Activated naive CD4-positive, alpha-beta T cell treated with anti-CD3 and anti-CD28 coated beads, Interleukin-2, amount 10 ng/mL, durations not matched to agents 7 days and 5 days (primary cell): ENCODE measurements at regions not wholly inside any gene's neighbourhood (a gene's known extent, or its start where the extent isn't known, plus 50 kb on each side); places are given as distances from the start of the nearest gene placed in this dataset.

Source experiments
- CTCF ChIA-PET: fragments of 350-600 bp; sonication (Branson Sonifier 250); formaldehyde crosslinking; loops from one replicate; lab custom pipeline; 2021; ENCODE audit warnings: antibody characterized with exemption; lab: Charles Lee
- DNase-seq: peaks from one replicate; pipeline ENCODE4 v3.0.0-alpha.2; 2020
- H3K27ac Mint-ChIP-seq: one replicate; pipeline ENCODE4 v1.8.0; 2021; ENCODE audit warnings: mild to moderate bottlenecking, moderate library complexity, mixed read lengths
- H3K27me3 Mint-ChIP-seq: one replicate; pipeline ENCODE4 v1.8.0; 2021; ENCODE audit warnings: mild to moderate bottlenecking, mixed read lengths
- H3K36me3 Mint-ChIP-seq: one replicate; pipeline ENCODE4 v1.8.0; 2021; ENCODE audit warnings: mixed read lengths
- H3K4me1 Mint-ChIP-seq: one replicate; pipeline ENCODE4 v1.8.0; 2021; ENCODE audit warnings: mixed read lengths
- H3K4me3 Mint-ChIP-seq: one replicate; pipeline ENCODE4 v1.8.0; 2021; ENCODE audit warnings: mild to moderate bottlenecking, moderate library complexity, mixed read lengths
- H3K9me3 Mint-ChIP-seq: one replicate; pipeline ENCODE4 v1.8.0; 2021; ENCODE audit warnings: mixed read lengths

DNA sequence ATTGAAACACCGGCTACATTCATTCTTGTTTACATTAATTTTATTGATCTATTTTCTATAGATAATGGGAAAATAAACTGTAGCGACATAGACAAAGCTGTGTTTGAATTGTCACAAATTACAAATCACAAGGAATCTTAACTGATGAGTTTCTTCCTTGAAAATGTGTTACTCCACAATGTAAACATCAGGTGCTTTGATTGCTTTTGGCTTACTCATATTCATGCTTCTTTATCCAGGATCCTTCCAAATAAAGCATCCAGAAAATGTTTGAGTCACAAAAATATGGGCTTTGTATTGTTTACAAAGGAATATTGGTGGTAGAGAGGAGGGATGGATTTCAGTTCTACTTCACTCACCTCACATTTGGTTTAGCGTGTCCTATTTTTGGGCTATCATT is 64.0 kb downstream of the BMP2 start:
- Mint-ChIP-seq H3K4me1 (no peaks in the 10 kb centered on the region), H3K27me3 (no peaks in the 10 kb centered on the region), H3K27ac (no peak overlapping the region), H3K4me3 (no peak overlapping the region), H3K36me3 (no peaks in the 10 kb centered on the region), H3K9me3 (no peaks in the 10 kb centered on the region)
- CTCF ChIA-PET: no interaction called here
- no peak for DNase-seq

DNA sequence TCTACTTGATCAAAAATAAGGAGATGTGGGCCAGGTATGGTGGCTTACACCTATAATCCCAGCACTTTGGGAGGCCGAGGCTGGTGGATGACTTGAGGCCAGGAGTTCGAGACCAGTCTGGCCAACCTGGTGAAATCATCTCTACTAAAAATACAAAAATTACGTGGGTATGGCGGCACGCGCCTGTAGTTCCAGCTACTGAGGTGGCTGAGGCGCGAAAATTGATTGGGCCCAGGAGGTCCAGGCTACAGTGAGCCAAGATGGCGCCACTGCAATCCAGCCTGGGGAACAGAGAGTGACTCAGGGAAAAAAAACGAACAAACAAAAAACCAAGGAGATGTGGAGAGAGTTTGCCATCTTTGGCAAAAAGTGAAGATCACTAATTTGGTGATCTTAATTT is 65.3 kb downstream of the BMP2 start:
- Mint-ChIP-seq H3K9me3 (no peaks in the 10 kb centered on the region), H3K4me1 (no peaks in the 10 kb centered on the region), H3K36me3 (no peaks in the 10 kb centered on the region), H3K27me3 (no peaks in the 10 kb centered on the region), H3K27ac (no peak overlapping the region), H3K4me3 (no peak overlapping the region)
- DNase-seq: no peak
- CTCF ChIA-PET: interaction anchor here (0.7 kb wide), 1 partner anchor 619 kb away, joined by 3 read pairs; no protein-coding TSS in a partner anchor

DNA sequence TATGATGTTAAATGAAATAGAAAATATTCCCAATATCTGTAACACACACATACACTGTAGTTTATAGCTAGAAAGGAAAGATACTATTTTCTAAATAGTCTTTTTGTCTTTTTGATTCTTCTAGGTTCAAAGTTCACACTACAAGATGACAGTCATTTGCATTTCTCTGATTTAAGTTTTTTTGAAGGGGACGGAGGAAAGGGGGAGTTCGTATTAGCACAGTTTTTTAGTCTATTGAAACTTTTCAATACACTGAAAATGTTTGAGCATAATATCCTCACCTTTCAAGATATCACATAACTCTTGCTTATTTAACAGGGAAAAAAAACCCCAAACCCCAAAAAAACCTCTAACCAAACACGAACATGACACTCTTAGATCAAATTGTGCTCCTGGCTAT is 68.1 kb downstream of the BMP2 start:
- Mint-ChIP-seq H3K9me3 (no peaks in the 10 kb centered on the region), H3K4me3 (no peak overlapping the region), H3K36me3 (no peaks in the 10 kb centered on the region), H3K27me3 (no peaks in the 10 kb centered on the region), H3K27ac (no peak overlapping the region), H3K4me1 (no peaks in the 10 kb centered on the region)
- CTCF ChIA-PET: interaction anchor here (0.6 kb wide), 1 partner anchor 26 kb away, joined by 3 read pairs; no protein-coding TSS in a partner anchor
- no peak for DNase-seq

DNA sequence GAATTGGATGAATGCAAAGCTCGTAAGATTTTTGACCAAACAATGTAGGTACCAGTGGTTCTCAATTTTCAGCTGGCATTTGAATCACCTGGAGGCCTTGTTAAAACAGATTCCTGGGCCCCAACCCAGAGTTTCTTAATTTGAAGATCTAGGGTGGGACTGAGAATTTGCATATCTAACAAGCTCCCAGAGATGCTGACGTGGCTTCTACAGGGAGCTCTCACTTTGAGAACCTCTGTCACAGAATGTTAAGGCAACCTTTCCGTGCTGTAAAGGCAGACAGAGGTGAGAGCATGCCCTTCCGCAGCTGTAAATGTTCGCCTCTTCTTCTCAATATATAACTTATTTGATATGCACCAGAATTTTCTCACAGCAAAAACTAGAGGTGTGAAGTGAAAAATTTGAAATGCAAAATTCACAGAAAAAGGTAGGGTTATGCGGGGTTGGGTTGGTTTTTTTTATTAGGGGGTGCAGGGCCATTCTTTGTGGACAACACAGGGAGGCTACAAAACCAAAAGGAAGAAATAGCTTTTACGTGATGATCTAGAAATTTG is 69.4 kb downstream of the BMP2 start:
- H3K4me3 Mint-ChIP-seq: no peak overlapping the region
- H3K27ac Mint-ChIP-seq: no peak overlapping the region
- no peak for DNase-seq
- no peaks in the 10 kb centered on the region for H3K36me3 Mint-ChIP-seq
- H3K4me1 Mint-ChIP-seq: no peaks in the 10 kb centered on the region
- H3K27me3 Mint-ChIP-seq: no peaks in the 10 kb centered on the region
- no peaks in the 10 kb centered on the region for H3K9me3 Mint-ChIP-seq
- CTCF ChIA-PET: interaction anchor here (1.2 kb wide), 1 partner anchor 8 kb away, joined by 3 read pairs; no protein-coding TSS in a partner anchor

DNA sequence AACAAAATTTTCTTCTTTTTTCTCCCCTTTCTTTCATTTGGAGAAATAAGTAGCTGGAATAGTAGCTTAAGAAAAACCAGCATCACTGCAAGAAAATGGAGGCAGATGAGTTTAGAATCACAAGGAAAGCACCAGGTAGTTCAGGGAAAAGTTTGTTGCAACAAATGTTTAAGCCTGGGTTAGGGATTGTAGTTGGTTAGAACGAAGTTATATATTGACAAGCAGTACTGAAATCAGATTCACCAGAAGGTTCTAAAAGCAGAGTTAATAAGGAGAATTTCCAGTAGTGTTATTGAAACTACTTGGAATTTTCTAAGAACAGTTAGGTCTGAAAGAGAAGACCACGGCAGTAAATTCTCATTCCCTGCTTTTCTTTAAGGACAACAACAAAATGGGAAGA is 70.2 kb downstream of the BMP2 start:
- H3K4me1 Mint-ChIP-seq: no peaks in the 10 kb centered on the region
- H3K4me3 Mint-ChIP-seq: no peak overlapping the region
- H3K9me3 Mint-ChIP-seq: no peaks in the 10 kb centered on the region
- DNase-seq: no peak
- H3K36me3 Mint-ChIP-seq: no peaks in the 10 kb centered on the region
- no peak overlapping the region for H3K27ac Mint-ChIP-seq
- CTCF ChIA-PET: no interaction called here
- no peaks in the 10 kb centered on the region for H3K27me3 Mint-ChIP-seq

DNA sequence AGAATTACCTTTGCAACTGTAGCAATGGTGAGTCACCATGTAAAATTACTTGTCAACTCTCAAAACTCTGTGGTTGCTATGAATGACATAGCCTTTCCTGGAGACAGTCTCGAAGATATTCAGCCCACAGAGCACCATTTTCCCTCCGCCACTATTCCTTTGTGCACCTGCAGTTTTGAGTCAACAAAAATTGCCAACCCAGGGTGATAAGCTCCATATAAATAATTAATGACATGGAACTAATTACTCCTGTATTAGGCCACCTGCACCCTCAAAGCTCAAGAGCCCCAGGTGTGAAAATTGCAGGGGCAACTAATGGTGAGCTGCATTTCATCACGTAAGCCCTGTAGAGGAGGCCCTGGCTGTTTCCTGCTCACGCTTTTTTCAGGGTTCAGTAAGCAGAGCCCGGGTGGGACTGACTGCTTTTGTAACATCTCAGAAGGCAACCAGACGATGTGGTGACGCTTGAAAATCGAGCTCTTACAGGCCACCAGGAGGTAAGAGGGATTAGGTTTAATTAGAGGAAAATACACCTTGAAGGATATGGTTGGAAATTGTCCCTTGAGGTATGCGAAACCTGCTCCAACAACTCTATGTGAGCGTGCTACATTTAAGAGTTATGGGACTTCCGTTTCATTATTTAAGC is 70.8 kb downstream of the BMP2 start:
- no peaks in the 10 kb centered on the region for H3K9me3 Mint-ChIP-seq
- DNase-seq: no peak
- no peaks in the 10 kb centered on the region for H3K4me1 Mint-ChIP-seq
- no peaks in the 10 kb centered on the region for H3K36me3 Mint-ChIP-seq
- no peak overlapping the region for H3K27ac Mint-ChIP-seq
- H3K27me3 Mint-ChIP-seq: no peaks in the 10 kb centered on the region
- H3K4me3 Mint-ChIP-seq: no peak overlapping the region
- CTCF ChIA-PET: no interaction called here

DNA sequence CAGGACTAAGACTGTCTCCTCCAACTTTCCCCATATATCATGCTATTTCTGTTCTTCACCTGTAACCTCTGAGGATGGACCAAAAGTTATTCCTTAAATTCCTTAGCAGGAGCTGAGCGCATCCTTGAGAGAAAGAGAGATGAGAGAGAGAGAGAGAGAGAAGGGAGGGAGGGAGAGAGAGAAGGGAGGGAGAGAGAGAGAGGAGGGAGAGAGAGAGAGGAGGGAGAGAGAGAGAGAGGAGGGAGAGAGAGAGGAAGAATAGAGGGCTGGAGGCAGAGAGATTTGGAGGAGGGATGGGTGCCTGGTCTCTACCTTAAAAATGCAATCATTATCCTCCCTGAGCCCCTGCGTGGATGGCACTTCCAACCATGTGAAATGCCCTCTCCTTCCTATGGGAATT is 73.6 kb downstream of the BMP2 start:
- no peaks in the 10 kb centered on the region for H3K4me1 Mint-ChIP-seq
- H3K27ac Mint-ChIP-seq: no peak overlapping the region
- H3K9me3 Mint-ChIP-seq: no peaks in the 10 kb centered on the region
- no peaks in the 10 kb centered on the region for H3K27me3 Mint-ChIP-seq
- H3K36me3 Mint-ChIP-seq: no peaks in the 10 kb centered on the region
- CTCF ChIA-PET: interaction anchor here (1.1 kb wide), 1 partner anchor 12 kb away, joined by 3 read pairs; no protein-coding TSS in a partner anchor
- DNase-seq: no peak
- H3K4me3 Mint-ChIP-seq: no peak overlapping the region

DNA sequence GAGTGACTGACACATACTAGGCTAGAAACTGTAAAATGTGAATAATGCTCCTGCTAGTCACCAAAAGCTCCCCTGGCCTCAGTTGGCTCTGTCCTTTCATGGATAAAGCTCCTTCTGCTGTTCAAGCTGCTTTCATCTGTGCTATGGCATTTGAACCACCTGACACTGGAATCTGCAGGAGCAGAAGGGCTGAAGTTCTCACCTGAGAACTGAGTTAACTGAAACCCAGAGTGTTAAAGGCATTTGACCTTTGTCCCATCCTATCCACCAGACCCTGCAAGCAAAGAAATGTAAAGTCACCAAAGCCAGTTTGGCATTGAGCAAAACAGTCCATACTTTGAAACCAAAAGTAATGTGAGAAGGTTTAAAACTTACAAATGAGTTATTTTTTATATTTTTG is 77.7 kb downstream of the BMP2 start:
- no peak overlapping the region for H3K4me3 Mint-ChIP-seq
- CTCF ChIA-PET: no interaction called here

DNA sequence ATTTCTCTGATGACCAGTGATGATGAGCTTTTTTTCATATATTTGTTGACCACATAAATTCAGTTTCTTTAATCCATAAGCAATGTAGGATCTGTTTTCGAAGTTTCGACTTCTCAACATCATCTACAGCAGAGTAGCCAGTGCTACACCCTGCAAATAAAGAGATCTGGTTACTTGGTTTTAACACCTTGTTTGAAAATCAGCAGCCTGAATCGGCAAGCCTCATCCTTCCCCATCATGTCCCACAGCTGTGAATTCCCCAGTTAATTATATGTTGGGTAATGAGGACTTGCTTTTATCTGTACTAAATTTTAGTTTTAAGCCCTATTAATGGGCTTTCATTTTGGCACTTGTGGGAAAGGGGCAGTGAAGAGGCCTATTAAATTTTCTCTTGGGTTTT is 80.6 kb downstream of the BMP2 start:
- H3K9me3 Mint-ChIP-seq: no peaks in the 10 kb centered on the region
- H3K36me3 Mint-ChIP-seq: no peaks in the 10 kb centered on the region

More for the DNA sequence above, 77.7 kb downstream of the BMP2 start:
- Mint-ChIP-seq H3K36me3 (no peaks in the 10 kb centered on the region), H3K4me1 (no peaks in the 10 kb centered on the region), H3K27ac (no peak overlapping the region), H3K27me3 (no peaks in the 10 kb centered on the region), H3K9me3 (no peaks in the 10 kb centered on the region)
- DNase-seq: no peak

DNA sequence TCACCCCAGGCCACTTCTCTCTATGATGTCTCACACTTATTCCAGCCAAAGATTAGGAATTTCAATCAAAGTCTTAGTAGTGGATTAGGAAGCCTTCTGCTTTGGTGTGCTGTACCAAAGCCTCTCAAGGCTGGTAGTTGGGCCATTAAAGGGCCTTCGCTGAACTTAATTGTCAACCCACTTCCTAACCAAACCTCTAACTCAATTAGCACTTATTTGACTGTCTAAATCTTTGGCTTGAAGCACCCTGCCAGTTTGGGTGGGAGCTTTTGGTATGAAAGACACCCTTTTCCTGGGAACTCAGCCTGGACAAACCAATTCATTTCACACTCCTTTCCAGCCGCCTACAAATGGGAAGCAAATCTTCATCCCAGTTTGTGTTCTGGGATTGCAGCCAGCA is 81.5 kb downstream of the BMP2 start:
- no peak overlapping the region for H3K27ac Mint-ChIP-seq
- no peaks in the 10 kb centered on the region for H3K4me1 Mint-ChIP-seq
- no peaks in the 10 kb centered on the region for H3K9me3 Mint-ChIP-seq
- CTCF ChIA-PET: interaction anchor here (0.7 kb wide), 1 partner anchor 9 kb away, joined by 3 read pairs; no protein-coding TSS in a partner anchor
- no peak for DNase-seq
- no peaks in the 10 kb centered on the region for H3K36me3 Mint-ChIP-seq
- H3K27me3 Mint-ChIP-seq: no peaks in the 10 kb centered on the region
- H3K4me3 Mint-ChIP-seq: no peak overlapping the region

More for the DNA sequence above, 80.6 kb downstream of the BMP2 start:
- CTCF ChIA-PET: interaction anchor here (0.7 kb wide), 1 partner anchor 8 kb away, joined by 3 read pairs; no protein-coding TSS in a partner anchor
- H3K4me1 Mint-ChIP-seq: no peaks in the 10 kb centered on the region
- H3K4me3 Mint-ChIP-seq: no peak overlapping the region
- no peak overlapping the region for H3K27ac Mint-ChIP-seq
- H3K27me3 Mint-ChIP-seq: no peaks in the 10 kb centered on the region
- no peak for DNase-seq

DNA sequence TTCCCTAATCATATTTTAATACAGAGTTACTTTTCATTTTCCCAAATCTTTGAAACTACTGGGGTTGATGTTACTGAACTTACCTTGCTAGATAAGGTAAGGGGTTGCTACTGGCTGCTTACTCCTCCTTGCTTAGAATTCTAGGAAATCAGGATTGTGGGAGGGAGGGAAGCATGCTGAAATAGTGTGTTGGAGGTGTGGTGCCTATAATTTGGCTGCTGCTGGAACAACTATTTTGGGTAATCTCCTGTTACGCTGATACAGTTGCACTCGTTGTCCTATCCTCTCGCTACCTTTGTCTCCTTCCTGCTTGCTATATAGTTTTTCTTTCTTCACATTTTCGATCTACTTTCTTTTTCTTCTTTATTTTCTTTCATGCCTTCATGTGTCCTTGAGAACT is 83.7 kb downstream of the BMP2 start:
- Mint-ChIP-seq H3K4me1 (no peaks in the 10 kb centered on the region), H3K4me3 (no peak overlapping the region), H3K27me3 (no peaks in the 10 kb centered on the region), H3K9me3 (no peaks in the 10 kb centered on the region), H3K36me3 (no peaks in the 10 kb centered on the region), H3K27ac (no peak overlapping the region)
- CTCF ChIA-PET: no interaction called here
- DNase-seq: no peak

DNA sequence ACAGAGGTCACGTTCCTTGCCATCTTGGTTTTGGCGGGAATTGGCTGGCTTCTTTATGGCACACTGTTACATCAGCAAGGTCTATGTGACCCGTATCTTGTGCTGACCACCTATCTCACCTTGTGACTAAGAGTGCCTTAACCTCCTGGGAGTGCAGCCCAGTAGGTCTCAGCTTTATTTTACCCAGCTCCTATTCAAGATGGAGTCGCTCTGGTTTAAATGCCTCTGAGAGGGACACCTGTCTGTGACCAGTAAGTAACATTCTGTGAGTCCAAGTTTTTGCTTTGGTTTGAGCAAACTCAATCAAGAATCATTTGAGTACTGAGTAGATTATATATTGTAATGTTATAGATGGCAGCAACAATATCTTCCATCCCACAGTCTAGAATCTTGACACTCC is 85.0 kb downstream of the BMP2 start:
- CTCF ChIA-PET: no interaction called here
- no peaks in the 10 kb centered on the region for H3K36me3 Mint-ChIP-seq
- no peak overlapping the region for H3K27ac Mint-ChIP-seq
- H3K4me1 Mint-ChIP-seq: no peaks in the 10 kb centered on the region
- no peak overlapping the region for H3K4me3 Mint-ChIP-seq
- H3K27me3 Mint-ChIP-seq: no peaks in the 10 kb centered on the region
- no peaks in the 10 kb centered on the region for H3K9me3 Mint-ChIP-seq
- no peak for DNase-seq

DNA sequence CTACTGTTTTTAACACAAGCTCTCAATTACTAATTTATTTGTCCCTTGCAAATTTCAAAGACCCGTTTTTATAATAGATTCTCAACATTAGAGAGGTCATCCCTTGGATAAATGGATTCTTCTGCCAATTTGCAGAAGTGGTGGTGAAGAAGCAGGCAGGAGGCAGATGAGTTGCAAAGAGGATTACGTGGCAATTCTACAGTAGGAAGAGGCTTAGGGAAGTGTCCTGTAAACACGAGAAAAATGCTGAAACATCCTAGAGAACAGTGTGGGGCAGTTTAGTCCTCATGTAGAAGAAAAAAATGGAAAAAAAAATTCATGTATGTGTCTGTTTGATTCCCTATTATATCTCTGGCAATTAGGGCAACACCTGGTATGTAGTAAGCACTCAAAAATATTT is 87.6 kb downstream of the BMP2 start:
- no peaks in the 10 kb centered on the region for H3K4me1 Mint-ChIP-seq
- H3K27me3 Mint-ChIP-seq: no peaks in the 10 kb centered on the region
- no peaks in the 10 kb centered on the region for H3K36me3 Mint-ChIP-seq
- no peak overlapping the region for H3K27ac Mint-ChIP-seq
- CTCF ChIA-PET: no interaction called here
- H3K9me3 Mint-ChIP-seq: peaks cover 2% of the 10 kb centered on the region
- DNase-seq: no peak
- H3K4me3 Mint-ChIP-seq: no peak overlapping the region

DNA sequence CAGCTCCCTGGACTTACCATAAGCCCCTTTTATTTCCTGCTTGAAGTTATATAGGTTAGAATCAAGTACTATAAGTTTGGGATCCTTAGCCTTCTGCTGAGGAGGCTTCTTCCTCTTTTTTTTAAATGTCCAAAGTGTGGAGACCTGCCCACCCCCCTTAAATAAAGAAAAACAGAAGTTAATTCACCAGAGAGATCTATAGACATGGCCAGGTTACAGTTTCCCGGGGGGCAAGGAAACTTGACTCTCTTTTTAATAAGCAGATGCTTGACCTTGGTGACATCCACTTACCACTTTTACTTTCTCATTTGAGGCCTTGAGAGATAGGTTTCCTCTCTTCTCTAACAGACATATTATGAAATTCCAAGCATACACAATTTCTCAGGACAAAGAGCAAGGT is 88.3 kb downstream of the BMP2 start:
- no peaks in the 10 kb centered on the region for H3K27me3 Mint-ChIP-seq
- CTCF ChIA-PET: no interaction called here
- H3K9me3 Mint-ChIP-seq: peaks cover 2% of the 10 kb centered on the region
- DNase-seq: no peak
- H3K36me3 Mint-ChIP-seq: no peaks in the 10 kb centered on the region
- H3K27ac Mint-ChIP-seq: no peak overlapping the region
- no peaks in the 10 kb centered on the region for H3K4me1 Mint-ChIP-seq
- H3K4me3 Mint-ChIP-seq: no peak overlapping the region

DNA sequence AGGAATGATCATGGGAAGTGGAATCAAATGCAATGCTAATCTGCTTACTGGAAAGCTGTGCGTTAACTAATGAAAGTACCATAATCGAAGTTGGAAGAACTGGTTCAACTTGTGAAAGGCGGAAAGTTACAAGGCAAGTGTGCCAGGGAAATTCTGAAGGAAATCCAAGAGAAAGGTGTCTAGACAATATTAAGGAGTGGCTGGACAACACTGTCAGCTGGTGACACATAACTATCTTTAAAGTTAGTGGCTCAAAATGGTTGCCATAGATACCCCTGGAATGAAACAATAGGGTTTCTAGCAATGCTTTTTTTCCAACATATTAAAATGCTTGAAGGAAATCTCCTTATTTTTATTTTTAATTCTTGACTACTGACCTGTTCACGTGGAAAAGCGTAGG is 90.4 kb downstream of the BMP2 start:
- peaks cover 2% of the 10 kb centered on the region for H3K9me3 Mint-ChIP-seq
- CTCF ChIA-PET: no interaction called here
- H3K27ac Mint-ChIP-seq: no peak overlapping the region
- H3K27me3 Mint-ChIP-seq: no peaks in the 10 kb centered on the region
- no peak for DNase-seq
- no peak overlapping the region for H3K4me3 Mint-ChIP-seq
- H3K4me1 Mint-ChIP-seq: no peaks in the 10 kb centered on the region
- H3K36me3 Mint-ChIP-seq: no peaks in the 10 kb centered on the region
